GM13976 (cell line): ENCODE measurements at regions not wholly inside any gene's neighbourhood (a gene's known extent, or its start where the extent isn't known, plus 50 kb on each side); places are given as distances from the start of the nearest gene placed in this dataset.

Source experiments
- DNase-seq: peaks from one replicate; pipeline ENCODE4 v3.0.0; 2012; ENCODE audit warnings: low spot score
- in situ Hi-C: fragments of 300-500 bp; cut with MboI; formaldehyde crosslinking; loops from one replicate; pipeline ENCODE4 v1.12.0; 2022; ENCODE audit warnings: low sequenced_read_pairs, mixed read lengths, inconsistent platforms; ENCODE audit not compliant: unreplicated experiment
- TF ChIP-seq, protein P1 (sequence below): IDR thresholded peaks from 2 replicates; pipeline ENCODE4 v1.5.1; 2012; ENCODE audit warnings: borderline replicate concordance, mild to moderate bottlenecking; ENCODE audit not compliant: insufficient read depth; ENCODE audit errors: extremely low read depth, missing control alignments, control extremely low read depth

DNA sequence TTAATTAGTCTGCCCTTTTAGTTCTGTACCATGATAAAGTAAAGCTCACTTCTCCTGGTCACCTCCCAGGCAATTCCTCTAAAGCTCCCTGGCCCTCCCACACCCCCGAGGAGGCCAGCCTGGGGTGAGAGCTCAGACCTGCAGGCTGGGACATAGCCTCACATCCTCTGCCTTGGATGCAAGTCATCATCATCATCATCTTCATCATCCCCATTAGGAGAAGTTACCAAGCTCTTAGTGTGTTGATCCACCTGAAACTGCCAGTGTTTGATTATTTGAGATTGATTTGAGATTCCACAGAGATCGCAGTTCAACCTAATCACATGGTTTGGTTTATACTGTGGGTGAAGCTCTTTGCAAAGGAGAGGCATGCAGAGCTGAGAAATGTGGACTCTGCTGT lies 197.5 kb downstream of the CYLD start:
- DNase-seq: no peak
- in situ Hi-C loops: no loop called here
- TF ChIP-seq, protein P1, sequence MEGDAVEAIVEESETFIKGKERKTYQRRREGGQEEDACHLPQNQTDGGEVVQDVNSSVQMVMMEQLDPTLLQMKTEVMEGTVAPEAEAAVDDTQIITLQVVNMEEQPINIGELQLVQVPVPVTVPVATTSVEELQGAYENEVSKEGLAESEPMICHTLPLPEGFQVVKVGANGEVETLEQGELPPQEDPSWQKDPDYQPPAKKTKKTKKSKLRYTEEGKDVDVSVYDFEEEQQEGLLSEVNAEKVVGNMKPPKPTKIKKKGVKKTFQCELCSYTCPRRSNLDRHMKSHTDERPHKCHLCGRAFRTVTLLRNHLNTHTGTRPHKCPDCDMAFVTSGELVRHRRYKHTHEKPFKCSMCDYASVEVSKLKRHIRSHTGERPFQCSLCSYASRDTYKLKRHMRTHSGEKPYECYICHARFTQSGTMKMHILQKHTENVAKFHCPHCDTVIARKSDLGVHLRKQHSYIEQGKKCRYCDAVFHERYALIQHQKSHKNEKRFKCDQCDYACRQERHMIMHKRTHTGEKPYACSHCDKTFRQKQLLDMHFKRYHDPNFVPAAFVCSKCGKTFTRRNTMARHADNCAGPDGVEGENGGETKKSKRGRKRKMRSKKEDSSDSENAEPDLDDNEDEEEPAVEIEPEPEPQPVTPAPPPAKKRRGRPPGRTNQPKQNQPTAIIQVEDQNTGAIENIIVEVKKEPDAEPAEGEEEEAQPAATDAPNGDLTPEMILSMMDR: no peak

DNA sequence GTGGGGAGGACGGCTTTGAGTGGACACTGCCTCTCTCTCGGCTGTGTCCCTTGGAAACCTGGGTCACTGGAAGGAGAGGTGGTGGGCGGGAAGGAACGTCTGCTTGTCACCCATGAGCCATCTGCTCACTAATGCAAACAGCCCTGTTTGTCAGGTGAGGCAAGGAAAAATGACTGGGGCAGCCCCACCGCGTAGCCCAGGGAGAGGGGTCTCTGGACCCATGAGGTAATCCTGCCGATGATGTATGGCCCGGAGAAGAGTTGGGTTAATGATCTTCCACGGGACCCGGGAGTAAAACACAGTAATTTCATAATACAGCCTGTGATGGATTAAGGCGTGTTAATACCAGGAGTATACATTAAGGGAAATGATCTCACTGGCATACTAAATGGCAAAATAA lies 197.0 kb downstream of the CYLD start:
- DNase-seq: no peak
- TF ChIP-seq, protein P1: no peak
- in situ Hi-C loops: no loop called here

DNA sequence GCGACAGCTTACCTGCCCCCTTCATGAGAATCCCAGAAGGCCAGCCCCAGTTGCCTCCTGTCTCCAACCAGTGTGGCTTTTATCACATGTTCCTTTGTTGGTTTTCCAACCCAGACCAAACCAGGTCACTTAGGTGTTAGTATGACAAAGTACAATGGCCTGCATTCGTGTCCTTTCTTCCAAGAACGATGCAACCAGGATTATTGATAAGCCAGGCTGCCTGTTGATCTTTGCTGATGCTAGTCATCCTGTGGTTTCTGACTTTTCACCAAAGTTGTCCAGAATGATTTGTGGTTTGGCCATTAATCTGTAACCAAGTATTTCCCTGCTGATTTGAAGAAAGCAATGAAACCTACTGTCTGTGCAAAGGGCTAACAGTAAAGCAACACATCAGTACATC lies 191.4 kb downstream of the CYLD start:
- TF ChIP-seq, protein P1: no peak
- DNase-seq: no peak
- in situ Hi-C loops: no loop called here

DNA sequence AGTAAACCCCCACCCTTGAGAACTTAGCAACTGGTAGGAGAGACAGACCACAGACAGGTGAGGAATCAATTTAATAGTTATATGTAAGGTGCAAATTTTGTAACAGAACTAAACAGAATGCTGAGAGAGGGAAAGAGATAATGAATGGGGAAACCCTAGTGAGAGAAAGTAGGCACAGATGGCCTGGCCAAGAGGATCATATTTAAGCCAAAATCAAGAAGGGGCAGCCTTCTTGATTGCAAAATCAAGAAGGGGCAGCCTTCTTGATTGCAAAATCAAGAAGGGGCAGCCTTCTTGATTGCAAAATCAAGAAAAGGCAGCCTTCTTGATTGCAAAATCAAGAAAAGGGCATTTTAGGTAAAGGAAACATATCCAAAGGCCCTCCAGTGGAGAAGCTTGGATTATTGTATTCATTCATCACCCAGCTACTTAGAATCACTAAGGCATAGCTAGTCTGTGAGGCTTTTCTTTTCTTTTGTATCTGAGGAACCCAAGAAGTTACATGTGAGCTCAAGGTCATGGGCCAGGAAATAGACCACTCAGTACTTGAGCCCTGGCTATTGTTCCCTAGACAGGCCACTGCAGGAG lies 190.6 kb downstream of the CYLD start:
- TF ChIP-seq, protein P1: no peak
- in situ Hi-C loops: no loop called here
- no peak for DNase-seq

DNA sequence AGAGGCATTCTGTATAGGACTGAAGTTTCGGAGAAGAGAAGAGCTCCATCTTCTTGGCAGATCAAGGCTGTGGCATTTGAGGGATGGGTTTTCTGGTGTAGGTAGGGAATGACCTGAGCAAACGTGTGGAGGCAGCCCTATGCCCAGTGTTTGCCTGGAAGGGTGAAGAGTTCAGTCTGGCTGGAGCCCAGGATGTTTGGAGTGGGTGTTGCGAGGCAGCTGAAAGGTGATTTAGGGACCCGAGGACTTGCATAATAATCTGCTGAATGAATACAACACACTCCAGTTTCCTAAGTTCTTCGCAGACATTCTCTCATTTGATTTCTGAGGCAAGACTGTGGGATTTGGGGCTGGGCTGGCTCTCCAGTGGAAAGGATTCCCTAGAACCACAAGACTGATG lies 186.2 kb downstream of the CYLD start:
- TF ChIP-seq, protein P1: no peak
- DNase-seq: no peak
- in situ Hi-C loops: no loop called here

DNA sequence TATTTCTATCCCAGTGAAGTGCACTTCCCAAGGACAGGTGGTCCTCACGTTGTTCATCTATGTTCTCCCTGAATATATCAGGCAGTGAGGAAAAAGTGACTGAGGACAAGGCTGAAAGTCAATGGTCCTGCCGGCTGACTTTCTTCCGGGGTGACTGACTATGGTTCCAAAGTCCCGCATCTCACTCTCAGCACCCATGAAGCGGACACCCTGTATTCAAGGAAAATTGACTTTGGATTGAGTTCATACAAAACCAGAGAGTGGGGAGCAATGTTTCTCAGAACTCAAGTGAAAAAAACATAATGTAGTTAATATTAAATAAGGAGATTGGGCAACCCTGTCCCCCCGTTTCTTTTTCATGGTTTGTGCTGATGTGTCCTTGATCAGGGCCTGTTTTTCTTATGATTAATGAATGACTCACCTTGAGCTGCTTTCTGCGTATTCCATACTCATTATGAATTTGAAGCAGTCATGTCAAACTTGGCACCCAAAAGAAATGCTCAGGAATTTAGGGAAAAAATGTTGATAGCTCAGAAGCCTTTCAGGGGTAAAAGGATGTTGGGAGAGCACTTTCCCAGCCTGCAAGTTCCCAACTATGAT lies 184.0 kb downstream of the CYLD start:
- in situ Hi-C loops: no loop called here
- DNase-seq: no peak
- TF ChIP-seq, protein P1: no peak
